Activated CD4-positive, alpha-beta memory T cell treated with anti-CD3 and anti-CD28 coated beads for 36 hours (primary cell): ENCODE measurements at regions not wholly inside any gene's neighbourhood (a gene's known extent, or its start where the extent isn't known, plus 50 kb on each side); places are given as distances from the start of the nearest gene placed in this dataset.

Experiments used
- CTCF ChIA-PET: fragments of 350-600 bp; sonication (Branson Sonifier 250); formaldehyde crosslinking; loops from one replicate; lab custom pipeline; 2021; ENCODE audit warnings: antibody characterized with exemption, inconsistent platforms; lab: Charles Lee
- POLR2A ChIA-PET: fragments of 350-600 bp; sonication (Branson Sonifier 250); formaldehyde crosslinking; loops from one replicate; lab custom pipeline; 2021; ENCODE audit warnings: antibody characterized with exemption; lab: Charles Lee
- DNase-seq: peaks from one replicate; pipeline ENCODE4 v3.0.0-alpha.2; 2020
- H3K27ac Mint-ChIP-seq: one replicate; pipeline ENCODE4 v1.8.0; 2021; ENCODE audit warnings: mixed read lengths
- H3K27me3 Mint-ChIP-seq: one replicate; pipeline ENCODE4 v1.8.0; 2021; ENCODE audit warnings: mixed read lengths
- H3K36me3 Mint-ChIP-seq: one replicate; pipeline ENCODE4 v1.8.0; 2021; ENCODE audit warnings: mixed read lengths
- H3K4me1 Mint-ChIP-seq: one replicate; pipeline ENCODE4 v1.8.0; 2021; ENCODE audit warnings: low read depth, mixed read lengths
- H3K4me3 Mint-ChIP-seq: one replicate; pipeline ENCODE4 v1.8.0; 2021; ENCODE audit warnings: mild to moderate bottlenecking, mixed read lengths
- H3K9me3 Mint-ChIP-seq: one replicate; pipeline ENCODE4 v1.8.0; 2021; ENCODE audit warnings: mixed read lengths
- intact Hi-C: fragments of 100-400 bp; cut with micrococcal nuclease; formaldehyde crosslinking; loops from one replicate; pipeline ENCODE4 v1.15.1; 2023

DNA sequence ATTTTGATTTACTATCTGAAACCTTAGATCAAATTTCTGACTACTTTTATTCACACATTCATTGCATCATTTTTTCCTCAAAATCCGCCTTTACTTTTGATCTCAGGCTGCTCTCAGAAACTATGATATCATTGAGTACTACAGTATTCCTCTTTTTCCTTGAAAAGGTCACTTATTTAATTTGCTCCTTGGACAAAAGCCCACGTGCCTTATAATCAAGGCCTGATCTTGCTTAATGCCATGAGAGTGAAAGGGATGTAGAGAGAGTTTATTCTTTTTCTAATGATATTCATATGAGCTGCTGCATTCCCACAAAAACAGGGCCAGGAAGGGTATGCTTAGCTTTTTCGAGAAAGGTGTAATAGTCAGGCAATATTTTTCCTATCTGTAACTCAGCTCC is 327.0 kb downstream of the ETS1 start:
- no peaks in the 10 kb centered on the region for H3K36me3 Mint-ChIP-seq
- H3K27ac Mint-ChIP-seq, result no peak overlapping the region
- POLR2A ChIA-PET, result no interaction called here
- no peaks in the 10 kb centered on the region for H3K4me1 Mint-ChIP-seq
- no peaks in the 10 kb centered on the region for H3K9me3 Mint-ChIP-seq
- no peak overlapping the region for H3K4me3 Mint-ChIP-seq
- intact Hi-C loops, result no loop called here
- DNase-seq, result no peak
- CTCF ChIA-PET, result interaction anchor here (1.4 kb wide), 1 partner anchor 103 kb away, joined by 5 read pairs; no protein-coding TSS in a partner anchor
- no peaks in the 10 kb centered on the region for H3K27me3 Mint-ChIP-seq

DNA sequence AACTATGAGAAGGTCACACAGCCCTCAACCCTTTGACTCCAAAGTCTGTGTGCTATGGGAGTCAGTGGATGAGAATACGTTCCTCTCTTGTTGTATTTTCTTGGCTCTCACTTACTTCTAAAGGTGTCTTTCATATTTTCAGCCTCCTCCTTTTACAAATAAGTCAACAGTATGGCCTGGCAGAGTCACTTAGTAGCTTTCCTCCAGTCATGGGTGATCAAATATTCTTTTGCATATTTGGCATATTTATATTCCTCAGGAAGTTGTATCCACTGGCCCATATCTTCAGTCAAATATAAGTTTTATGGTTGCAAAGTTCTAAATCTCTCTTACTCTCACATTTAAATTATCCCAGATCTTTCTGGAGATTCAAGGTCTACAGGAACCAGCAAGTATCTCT is 327.5 kb downstream of the ETS1 start:
- H3K36me3 Mint-ChIP-seq, result no peaks in the 10 kb centered on the region
- ChIA-PET POLR2A (no interaction called here), CTCF (interaction anchor here (1.4 kb wide), 1 partner anchor 102 kb away, joined by 5 read pairs; no protein-coding TSS in a partner anchor)
- no peaks in the 10 kb centered on the region for H3K4me1 Mint-ChIP-seq
- no peaks in the 10 kb centered on the region for H3K27me3 Mint-ChIP-seq
- intact Hi-C loops, result no loop called here
- H3K27ac Mint-ChIP-seq, result no peak overlapping the region
- H3K4me3 Mint-ChIP-seq, result no peak overlapping the region
- DNase-seq, result no peak
- H3K9me3 Mint-ChIP-seq, result no peaks in the 10 kb centered on the region

DNA sequence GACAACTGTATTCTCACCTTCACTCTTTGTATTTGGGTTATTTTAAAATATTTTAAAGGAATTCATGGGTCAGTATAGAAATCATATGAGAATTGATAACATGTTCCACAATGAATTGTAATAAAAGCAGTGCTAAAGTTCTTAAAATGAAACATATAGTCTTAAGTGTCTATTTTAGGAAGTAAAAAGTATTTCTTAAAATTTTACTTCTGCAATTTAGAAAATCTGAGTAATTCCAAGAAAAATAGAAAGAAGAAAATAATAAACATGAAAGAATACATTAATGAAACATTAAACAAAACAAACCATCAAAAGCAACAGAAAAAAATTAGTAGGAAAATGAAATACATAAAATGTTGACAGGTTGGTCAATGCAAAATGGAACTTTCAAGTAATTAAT is 332.4 kb downstream of the ETS1 start:
- Mint-ChIP-seq H3K4me1 (no peaks in the 10 kb centered on the region), H3K9me3 (no peaks in the 10 kb centered on the region), H3K27ac (no peak overlapping the region), H3K36me3 (no peaks in the 10 kb centered on the region), H3K27me3 (no peaks in the 10 kb centered on the region), H3K4me3 (no peak overlapping the region)
- ChIA-PET POLR2A (no interaction called here), CTCF (no interaction called here)
- intact Hi-C loops, result no loop called here
- no peak for DNase-seq

DNA sequence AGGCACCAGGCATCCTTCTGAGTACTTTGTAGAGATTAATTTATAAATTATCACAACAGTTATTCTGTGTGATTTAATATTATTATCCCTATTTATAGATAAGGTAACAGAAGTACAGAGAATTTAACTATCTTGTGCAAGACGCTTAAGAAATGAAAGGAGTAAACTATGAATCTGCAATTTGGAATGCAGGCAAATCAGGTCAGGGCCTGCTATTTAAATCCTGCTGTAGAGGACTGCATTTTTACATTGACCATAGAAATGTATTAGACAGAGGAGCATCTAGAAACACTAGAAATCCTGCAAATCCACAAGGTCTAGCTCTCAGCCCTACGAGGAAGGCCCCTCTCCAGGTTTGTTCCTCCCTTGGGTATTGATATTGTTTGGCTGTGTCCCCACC is 336.2 kb downstream of the ETS1 start:
- intact Hi-C loops, result no loop called here
- H3K27me3 Mint-ChIP-seq, result no peaks in the 10 kb centered on the region
- POLR2A ChIA-PET, result no interaction called here

DNA sequence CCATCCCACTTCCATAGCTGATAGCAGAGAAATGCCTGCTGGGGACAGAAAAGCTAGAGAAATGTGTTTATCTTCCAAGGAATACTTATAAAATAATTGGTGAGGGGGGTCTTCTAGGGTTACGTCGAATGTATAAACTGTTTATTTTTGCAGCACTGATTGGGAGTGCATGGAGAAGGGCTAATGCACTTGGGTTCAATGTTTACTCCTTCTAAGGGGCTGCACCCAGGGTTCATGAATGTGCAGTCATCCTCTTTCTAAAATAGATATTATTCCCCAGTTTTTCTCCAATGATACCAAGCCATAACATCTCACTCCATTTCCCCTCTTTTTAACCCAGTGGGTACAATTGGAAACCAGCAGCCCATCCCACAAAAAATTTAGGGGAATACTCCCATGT is 336.9 kb downstream of the ETS1 start:
- H3K27ac Mint-ChIP-seq, result no peak overlapping the region

More for the DNA sequence above, 336.2 kb downstream of the ETS1 start:
- Mint-ChIP-seq H3K27ac (no peak overlapping the region), H3K9me3 (no peaks in the 10 kb centered on the region), H3K4me3 (no peak overlapping the region), H3K36me3 (no peaks in the 10 kb centered on the region), H3K4me1 (no peaks in the 10 kb centered on the region)
- CTCF ChIA-PET, result no interaction called here
- DNase-seq, result no peak

DNA sequence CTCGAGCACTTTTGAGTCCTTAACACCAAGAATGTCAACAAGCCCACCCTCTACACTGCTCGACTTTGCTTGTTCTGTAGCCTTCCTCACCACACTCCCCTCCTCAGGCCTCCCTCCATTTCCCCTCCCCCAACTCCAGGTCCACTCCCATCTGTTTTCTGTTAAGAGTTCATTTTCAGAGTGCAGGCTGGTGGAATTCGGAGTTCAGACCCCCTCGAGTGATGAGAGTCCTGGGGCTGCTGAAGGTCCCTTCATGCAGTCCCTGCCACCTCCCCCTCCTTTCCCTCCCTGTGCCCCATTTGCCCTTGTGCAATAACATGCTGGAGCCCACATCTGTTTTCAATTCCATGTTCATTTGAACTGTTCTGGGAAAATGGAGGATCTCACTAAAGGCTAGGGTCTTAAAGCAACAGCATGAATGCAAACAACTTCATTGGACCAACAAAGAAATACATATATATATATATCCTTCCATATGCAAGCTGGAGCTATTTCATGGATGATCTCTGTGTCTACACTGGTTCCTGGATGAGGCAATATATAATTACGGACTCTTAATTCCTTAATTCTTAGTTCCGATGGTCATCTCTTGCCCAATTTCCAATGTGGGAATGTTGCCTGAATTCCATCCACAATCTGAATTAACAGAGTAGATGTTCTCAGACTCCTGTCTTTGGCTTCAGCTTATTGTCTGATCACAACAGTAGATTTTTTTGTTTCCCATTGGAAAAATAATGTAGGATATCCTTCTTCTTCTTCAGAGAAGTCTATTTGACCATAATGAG is 340.4 kb downstream of the ETS1 start:
- DNase-seq, result no peak
- intact Hi-C loops, result no loop called here
- H3K9me3 Mint-ChIP-seq, result no peaks in the 10 kb centered on the region
- H3K27ac Mint-ChIP-seq, result no peak overlapping the region
- H3K4me1 Mint-ChIP-seq, result no peaks in the 10 kb centered on the region
- H3K4me3 Mint-ChIP-seq, result no peak overlapping the region
- CTCF ChIA-PET, result interaction anchor here (1.2 kb wide), 1 partner anchor 529 kb away, joined by 3 read pairs; no protein-coding TSS in a partner anchor
- POLR2A ChIA-PET, result no interaction called here
- H3K36me3 Mint-ChIP-seq, result no peaks in the 10 kb centered on the region
- peaks cover 4% of the 10 kb centered on the region for H3K27me3 Mint-ChIP-seq

More for the DNA sequence above, 336.9 kb downstream of the ETS1 start:
- intact Hi-C loops, result no loop called here
- Mint-ChIP-seq H3K4me3 (no peak overlapping the region), H3K4me1 (no peaks in the 10 kb centered on the region), H3K36me3 (no peaks in the 10 kb centered on the region), H3K9me3 (no peaks in the 10 kb centered on the region), H3K27me3 (peaks cover 1% of the 10 kb centered on the region)
- CTCF ChIA-PET, result no interaction called here
- POLR2A ChIA-PET, result no interaction called here
- DNase-seq, result no peak

DNA sequence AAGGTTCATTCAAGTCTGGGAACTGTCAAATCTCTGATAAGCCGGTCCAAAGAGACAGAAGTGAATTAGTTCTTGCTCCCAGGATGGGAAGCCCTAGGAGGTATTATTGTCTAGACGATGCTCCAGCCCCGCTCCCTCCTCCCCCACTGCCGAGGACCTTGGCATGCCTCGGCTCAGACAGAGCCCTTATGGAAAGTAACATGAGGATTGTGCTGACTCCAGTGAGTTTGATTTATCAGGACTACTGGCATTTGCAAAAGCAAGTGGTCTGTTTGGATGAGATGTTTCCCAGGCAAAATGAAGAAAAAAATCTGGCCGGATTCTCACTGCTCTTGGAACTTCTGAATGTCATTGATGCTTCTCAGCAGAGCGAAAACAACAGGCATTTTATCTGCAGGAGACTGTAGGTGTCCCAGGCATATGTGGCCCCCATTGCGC is 341.0 kb downstream of the ETS1 start:
- no peaks in the 10 kb centered on the region for H3K9me3 Mint-ChIP-seq
- no peaks in the 10 kb centered on the region for H3K36me3 Mint-ChIP-seq
- intact Hi-C loops, result no loop called here
- H3K27ac Mint-ChIP-seq, result no peak overlapping the region
- no peak overlapping the region for H3K4me3 Mint-ChIP-seq
- POLR2A ChIA-PET, result no interaction called here
- no peaks in the 10 kb centered on the region for H3K4me1 Mint-ChIP-seq
- peaks cover 4% of the 10 kb centered on the region for H3K27me3 Mint-ChIP-seq
- DNase-seq, result no peak
- CTCF ChIA-PET, result interaction anchor here (1.2 kb wide), 1 partner anchor 530 kb away, joined by 3 read pairs; no protein-coding TSS in a partner anchor

DNA sequence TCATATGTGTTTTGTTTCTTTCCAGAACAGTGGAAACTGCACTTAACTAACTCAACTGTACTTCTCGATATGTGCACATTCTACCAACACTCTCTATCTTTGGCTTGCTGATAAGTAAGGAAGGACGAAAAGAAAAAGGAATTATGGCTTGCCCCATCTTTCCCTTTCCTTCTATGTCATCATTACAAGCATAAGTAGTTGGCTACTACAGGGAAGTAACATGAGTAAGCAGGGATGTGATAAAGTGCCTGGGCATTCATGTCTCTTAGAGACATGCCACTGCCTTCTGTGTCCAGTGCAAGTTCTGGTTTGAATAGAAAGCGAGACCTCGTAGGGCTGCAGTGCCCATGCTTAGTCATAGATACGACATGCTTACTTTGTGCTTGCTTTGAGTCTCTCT is 342.5 kb downstream of the ETS1 start:
- ChIA-PET POLR2A (no interaction called here), CTCF (no interaction called here)
- Mint-ChIP-seq H3K27me3 (peaks cover 4% of the 10 kb centered on the region), H3K36me3 (no peaks in the 10 kb centered on the region), H3K4me3 (no peak overlapping the region), H3K9me3 (no peaks in the 10 kb centered on the region), H3K4me1 (no peaks in the 10 kb centered on the region), H3K27ac (no peak overlapping the region)
- no peak for DNase-seq
- intact Hi-C loops, result no loop called here

DNA sequence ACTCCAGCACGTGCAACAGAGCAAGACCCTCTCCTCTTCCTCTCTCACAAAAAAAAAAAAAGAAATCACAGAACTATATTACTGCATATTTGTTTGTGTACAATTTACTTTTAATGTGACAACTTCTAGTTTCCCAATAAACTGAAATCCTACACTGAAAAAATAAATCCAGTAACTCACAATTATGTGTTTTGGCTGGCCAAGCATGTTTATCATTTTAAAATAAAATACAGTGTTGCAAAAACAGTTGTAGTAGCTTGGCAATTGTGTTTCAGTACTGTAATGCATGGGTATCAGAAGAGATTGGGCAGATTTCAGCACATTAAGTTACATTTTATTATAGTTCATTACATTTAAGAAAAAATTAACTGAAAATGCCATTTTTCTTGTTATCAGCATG is 344.9 kb downstream of the ETS1 start:
- Mint-ChIP-seq H3K36me3 (no peaks in the 10 kb centered on the region), H3K27ac (no peak overlapping the region), H3K4me1 (peaks cover 20% of the 10 kb centered on the region), H3K4me3 (no peak overlapping the region), H3K27me3 (peaks cover 4% of the 10 kb centered on the region), H3K9me3 (no peaks in the 10 kb centered on the region)
- ChIA-PET CTCF (no interaction called here), POLR2A (no interaction called here)
- DNase-seq, result no peak
- intact Hi-C loops, result no loop called here

DNA sequence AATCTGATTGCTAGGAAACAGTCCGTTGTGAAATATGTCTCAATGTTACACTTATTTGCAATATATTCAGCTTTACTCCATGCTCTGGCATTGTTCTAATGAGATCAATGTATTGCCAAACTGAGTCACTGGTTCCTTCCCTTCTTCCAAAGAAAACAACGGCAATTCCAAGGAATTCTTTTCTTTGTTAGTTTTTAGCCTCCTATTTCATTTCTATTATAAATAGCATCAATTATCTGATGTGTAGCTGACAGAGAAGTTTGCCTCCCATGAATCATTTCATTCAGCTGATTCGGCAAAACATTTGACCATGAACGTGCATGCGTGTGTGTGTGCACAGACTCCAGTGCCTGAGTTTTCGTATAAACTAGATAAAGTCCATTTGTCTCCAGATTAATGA is 346.8 kb downstream of the ETS1 start:
- intact Hi-C loops, result no loop called here
- CTCF ChIA-PET, result interaction anchor here (0.7 kb wide), 1 partner anchor 598 kb away, joined by 3 read pairs; no protein-coding TSS in a partner anchor

DNA sequence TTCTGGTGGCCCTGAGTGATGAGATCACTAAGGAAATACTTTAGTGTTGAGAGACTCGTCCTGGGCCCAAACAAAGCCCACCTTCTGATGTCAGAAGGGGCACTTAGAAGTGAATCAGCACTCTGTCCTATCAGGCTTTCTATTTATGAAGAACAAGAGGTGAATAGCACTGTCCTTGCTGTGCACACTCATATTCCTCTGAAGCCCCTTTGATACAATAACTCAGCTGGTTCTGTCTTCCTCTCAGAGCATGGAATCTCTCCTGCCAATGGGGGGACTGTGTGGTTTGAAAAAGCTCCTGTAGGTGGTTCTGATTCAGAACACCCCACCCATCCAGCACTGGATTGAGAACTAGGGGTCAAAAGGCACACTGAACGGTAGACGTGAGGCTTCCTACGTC is 348.1 kb downstream of the ETS1 start:
- no peak for DNase-seq

More for the DNA sequence above, 346.8 kb downstream of the ETS1 start:
- Mint-ChIP-seq H3K27me3 (peaks cover 3% of the 10 kb centered on the region), H3K4me3 (no peak overlapping the region), H3K4me1 (peaks cover 27% of the 10 kb centered on the region), H3K27ac (no peak overlapping the region), H3K9me3 (no peaks in the 10 kb centered on the region), H3K36me3 (no peaks in the 10 kb centered on the region)
- POLR2A ChIA-PET, result no interaction called here
- DNase-seq, result no peak

DNA sequence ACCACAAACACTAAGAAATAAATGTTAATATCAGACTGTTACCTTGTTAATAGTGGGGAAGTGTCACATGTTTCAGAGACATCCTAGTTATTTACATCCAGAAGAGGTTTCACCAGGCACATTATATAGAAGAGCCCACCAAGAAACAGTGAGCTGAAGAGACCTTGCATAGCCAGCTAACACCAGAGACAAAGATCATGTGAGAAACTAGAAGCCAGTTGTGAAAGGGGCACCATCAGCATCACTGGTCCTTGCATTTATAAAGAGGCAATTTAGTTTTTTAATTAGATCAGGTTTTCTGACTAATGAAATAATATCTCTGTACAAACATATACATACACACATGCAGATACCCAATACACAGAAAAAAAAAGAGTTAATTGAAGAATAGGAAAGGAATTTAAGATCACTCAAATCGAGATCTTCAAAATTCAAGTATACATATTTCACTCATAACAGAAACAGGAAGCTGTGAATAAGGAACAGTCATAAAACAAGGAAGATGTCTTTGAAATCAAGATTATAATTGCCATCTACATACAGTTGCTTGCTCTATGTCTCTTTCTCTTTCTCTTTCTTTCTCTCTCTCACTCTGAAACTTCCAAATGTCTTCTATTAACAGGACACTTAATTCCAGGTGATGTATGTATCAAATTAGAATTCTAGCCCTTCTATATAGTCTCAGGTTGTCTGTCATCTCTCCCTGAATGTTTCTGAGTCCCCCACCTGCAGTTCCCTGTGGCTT is 348.7 kb downstream of the ETS1 start:
- Mint-ChIP-seq H3K27ac (peak overlapping the region; percentile 75), H3K4me3 (peak overlapping the region; percentile 45), H3K4me1 (peaks cover 27% of the 10 kb centered on the region), H3K27me3 (no peaks in the 10 kb centered on the region), H3K36me3 (no peaks in the 10 kb centered on the region), H3K9me3 (no peaks in the 10 kb centered on the region)
- intact Hi-C loops, result loop anchor here (1.0 to 10.0 kb wide), 5 partner anchors 7 to 134 kb away; no protein-coding TSS in a partner anchor
- CTCF ChIA-PET, result interaction anchor here (0.9 to 1.6 kb wide), 4 partner anchors 50 to 81 kb away, joined by 3 to 6 read pairs (median 4); no protein-coding TSS in a partner anchor
- no peak for DNase-seq
- POLR2A ChIA-PET, result interaction anchor here (0.9 to 1.9 kb wide), 5 partner anchors 11 to 314 kb away, joined by 3 to 7 read pairs (median 4); no protein-coding TSS in a partner anchor

More for the DNA sequence above, 348.1 kb downstream of the ETS1 start:
- H3K27ac Mint-ChIP-seq, result peak overlapping the region; percentile 75
- CTCF ChIA-PET, result interaction anchor here (1.2 to 1.6 kb wide), 3 partner anchors 50 to 81 kb away, joined by 3 to 6 read pairs (median 4); no protein-coding TSS in a partner anchor
- peaks cover 3% of the 10 kb centered on the region for H3K27me3 Mint-ChIP-seq
- H3K4me1 Mint-ChIP-seq, result peaks cover 27% of the 10 kb centered on the region
- no peaks in the 10 kb centered on the region for H3K36me3 Mint-ChIP-seq
- intact Hi-C loops, result loop anchor here (1.0 to 10.0 kb wide), 4 partner anchors 8 to 135 kb away; no protein-coding TSS in a partner anchor
- H3K4me3 Mint-ChIP-seq, result peak overlapping the region; percentile 45
- POLR2A ChIA-PET, result interaction anchor here (0.9 to 1.9 kb wide), 5 partner anchors 12 to 314 kb away, joined by 3 to 7 read pairs (median 4); no protein-coding TSS in a partner anchor
- H3K9me3 Mint-ChIP-seq, result no peaks in the 10 kb centered on the region
